HepG2 (cell line): ENCODE measurements at regions not wholly inside any gene's neighbourhood (a gene's known extent, or its start where the extent isn't known, plus 50 kb on each side); places are given as distances from the start of the nearest gene placed in this dataset.

Source experiments
- ATAC-seq: fragments of 200-7000 bp; cut with Tn5 transposase; 3 replicates; pipeline ENCODE4 v1.9.1; 2020; ENCODE audit warnings: mild to moderate bottlenecking, moderate library complexity
- BruUV-seq: library from RNA; stranded (reverse); fragments of 400-500 nt; replicated peaks from 2 replicates; lab custom pipeline; 2021; lab: Mats Ljungman, UMichigan
- CTCF ChIA-PET: fragments of 300-600 bp; formaldehyde crosslinking; extraction: SDS; loops from one replicate; lab custom pipeline; 2021; ENCODE audit warnings: low total read pairs, inconsistent platforms, low intra/inter-chr PET ratio; lab: Yijun Ruan, JAX
- POLR2A ChIA-PET: fragments of 350-600 bp; sonication (Branson Sonifier 250); formaldehyde crosslinking; loops from one replicate; lab custom pipeline; 2020; ENCODE audit warnings: antibody characterized with exemption, inconsistent platforms; lab: Yijun Ruan, JAX
- DNase-seq: peaks from one replicate; pipeline ENCODE4 v3.0.0-alpha.2; 2015; ENCODE audit warnings: low spot score
- FAIRE-seq: peaks from 3 replicates; lab custom pipeline; 2011; peaks lifted over from hg19 to GRCh38; lab: Jason Lieb, UNC
- H2AFZ ChIP-seq: one replicate; pipeline ENCODE4 v1.6.1; 2011; ENCODE audit warnings: low read length, inconsistent platforms
- H3K27ac ChIP-seq: fragments of 300-600 bp; 3 replicates; pipeline ENCODE4 v1.8.0; 2011; ENCODE audit warnings: mixed run types, mild to moderate bottlenecking, mixed read lengths, low read length, inconsistent platforms; ENCODE audit not compliant: insufficient read depth; ENCODE audit errors: extremely low read length
- H3K27me3 ChIP-seq, 2 experiments: fragments of 200-600 bp in 1 of 2; 2 replicates in 1 of 2; 3 replicates in 1 of 2; pipeline versions ENCODE4 v1.6.0 to v1.8.0; 2011; ENCODE audit warnings: low read length in 2 of 2, mild to moderate bottlenecking in 2 of 2, moderate library complexity in 2 of 2, inconsistent platforms in 1 of 2; ENCODE audit not compliant: insufficient read depth in 2 of 2, control insufficient read depth in 1 of 2
- H3K36me3 ChIP-seq, 2 experiments: fragments of 200-600 bp in 1 of 2; replicated peaks in 1 of 2; 2 replicates in 1 of 2; 3 replicates in 1 of 2; pipeline versions ENCODE4 v1.5.1 to v1.8.0; 2011; ENCODE audit warnings: low read length in 2 of 2, inconsistent platforms in 1 of 2; ENCODE audit not compliant: insufficient read depth in 2 of 2, control insufficient read depth in 1 of 2
- H3K4me1 ChIP-seq: 2 replicates; pipeline ENCODE4 v1.5.1; 2012; ENCODE audit warnings: low read length, inconsistent platforms; ENCODE audit not compliant: insufficient read depth
- H3K4me2 ChIP-seq: 2 replicates; pipeline ENCODE4 v1.6.0; 2011; ENCODE audit warnings: low read depth, low read length, inconsistent platforms
- H3K4me3 ChIP-seq, 3 experiments: fragments of 200-600 bp in 1 of 3; sonication (generic), shearing (Covaris generic) in 1 of 3; replicated peaks in 1 of 3; 2 replicates each; pipeline ENCODE4 v1.5.1; 2011 to 2016; ENCODE audit warnings: low read length in 3 of 3, inconsistent platforms in 2 of 3, low read depth in 2 of 3, mild to moderate bottlenecking in 2 of 3, control low read depth in 1 of 3, mixed read lengths in 1 of 3; ENCODE audit not compliant: insufficient read depth in 1 of 3
- H3K79me2 ChIP-seq: one replicate; pipeline ENCODE4 v1.6.1; 2011; ENCODE audit warnings: low read length, inconsistent platforms; ENCODE audit not compliant: insufficient read depth
- H3K9ac ChIP-seq: 2 replicates; pipeline ENCODE4 v1.6.0; 2011; ENCODE audit warnings: mild to moderate bottlenecking, low read depth, low read length, inconsistent platforms; ENCODE audit not compliant: insufficient read depth
- H3K9me3 ChIP-seq: 2 replicates; pipeline ENCODE4 v1.5.1; 2012; ENCODE audit warnings: mild to moderate bottlenecking, low read length
- H4K20me1 ChIP-seq: 2 replicates; pipeline ENCODE4 v1.6.0; 2011; ENCODE audit warnings: inconsistent platforms, mild to moderate bottlenecking, low read length, moderate library complexity; ENCODE audit not compliant: insufficient read depth
- ARNT ChIP-seq: fragments of 450-650 bp; IDR thresholded peaks from 2 replicates; pipeline ENCODE4 v1.6.1; 2017
- KDM1A ChIP-seq: IDR thresholded peaks from 2 replicates; pipeline ENCODE4 v1.6.1; 2016; ENCODE audit warnings: missing compliant biosample characterization
- LCORL ChIP-seq, 2 experiments: fragments of 450-650 bp in 1 of 2; sonication (generic) in 1 of 2; formaldehyde crosslinking in 1 of 2; IDR thresholded peaks; 2 replicates each; pipeline versions ENCODE4 v1.5.0 to v1.6.1; 2017 to 2020; ENCODE audit warnings: antibody characterized with exemption in 1 of 2, missing genetic modification reagents in 1 of 2
- POLR2G ChIP-seq: fragments of 200-400 bp; formaldehyde crosslinking; IDR thresholded peaks from 2 replicates; pipeline ENCODE4 v1.6.1; 2018; ENCODE audit warnings: mild to moderate bottlenecking, low read depth, low read length, moderate library complexity
- TRIM22 ChIP-seq: fragments of 450-650 bp; IDR thresholded peaks from 2 replicates; pipeline ENCODE4 v1.6.1; 2017
- ZFP41 ChIP-seq: sonication (generic); formaldehyde crosslinking; IDR thresholded peaks from 2 replicates; pipeline ENCODE4 v1.4.0; 2020; ENCODE audit warnings: mild to moderate bottlenecking, missing genetic modification reagents, borderline replicate concordance
- ZNF260 ChIP-seq: sonication (generic); formaldehyde crosslinking; IDR thresholded peaks from 2 replicates; pipeline ENCODE4 v1.4.0; 2020; ENCODE audit warnings: missing genetic modification reagents, low read depth, mild to moderate bottlenecking, borderline replicate concordance
- ZNF281 ChIP-seq: sonication (generic); formaldehyde crosslinking; IDR thresholded peaks from 2 replicates; pipeline ENCODE4 v1.4.0; 2020; ENCODE audit warnings: missing genetic modification reagents, borderline replicate concordance
- ZNF318 ChIP-seq: sonication (generic); formaldehyde crosslinking; IDR thresholded peaks from 2 replicates; pipeline ENCODE4 v1.4.0; 2020; ENCODE audit warnings: mild to moderate bottlenecking, missing genetic modification reagents
- ZNF326 ChIP-seq: sonication (generic); formaldehyde crosslinking; IDR thresholded peaks from 2 replicates; pipeline ENCODE4 v1.4.0; 2020; ENCODE audit warnings: missing genetic modification reagents, borderline replicate concordance
- ZNF354B ChIP-seq: sonication (generic); formaldehyde crosslinking; IDR thresholded peaks from 2 replicates; pipeline ENCODE4 v1.8.0; 2022; ENCODE audit warnings: mild to moderate bottlenecking, missing genetic modification reagents
- ZNF496 ChIP-seq: sonication (generic); formaldehyde crosslinking; IDR thresholded peaks from 2 replicates; pipeline ENCODE4 v1.8.1; 2023; ENCODE audit warnings: mild to moderate bottlenecking, moderate library complexity, missing genetic modification reagents; ENCODE audit not compliant: insufficient replicate concordance
- WGBS: methylation state at CpG from one replicate; pipeline ENCODE4 v1.1.6; 2017; ENCODE audit warnings: low lambda C conversion rate; 5-methylcytosine and 5-hydroxymethylcytosine counted together
- in situ Hi-C: cut with HindIII; loops from 2 replicates; pipeline ENCODE4 v1.10.0; 2017; ENCODE audit warnings: low pct_unique_long_range_greater_than_20kb; ENCODE audit not compliant: extremely low pct_ligation_motif_present
- intact Hi-C: fragments of 100-400 bp; cut with micrococcal nuclease; formaldehyde crosslinking; loops from one replicate; pipeline ENCODE4 v1.10.0; 2022; ENCODE audit not compliant: unreplicated experiment

- Histone ChIP-seq H3K4me3 (no peak overlapping the region), H3K4me2 (no peak overlapping the region), H2AFZ (no peak overlapping the region), H3K27ac (no peak overlapping the region), H3K4me1 (no peaks in the 10 kb centered on the region), H4K20me1 (no peaks in the 10 kb centered on the region), H3K36me3 (no peaks in the 10 kb centered on the region), H3K9ac (no peak overlapping the region), H3K79me2 (no peaks in the 10 kb centered on the region), H3K9me3 (no peaks in the 10 kb centered on the region), H3K27me3 (no peaks in the 10 kb centered on the region)
- CTCF ChIA-PET: no interaction called here
- no peak for DNase-seq
- no TSS peak for BruUV-seq
- no peak for ATAC-seq
- POLR2A ChIA-PET: no interaction called here
- FAIRE-seq: no peak
- in situ Hi-C loops: no loop called here
- WGBS: 77% methylated on average over 11 of the region's 12 CpGs
- intact Hi-C loops: no loop called here
- no peak for TF ChIP-seq ZNF318
- no peak for TF ChIP-seq ZNF354B (CRISPR knock-in tag)
- no peak for TF ChIP-seq ARNT
- no peak for TF ChIP-seq POLR2G
- TF ChIP-seq LCORL (IDR thresholded peaks at IDR 0.05): no peak
- no peak for TF ChIP-seq LCORL (CRISPR knock-in tag; IDR thresholded peaks at IDR 0.05)
- TF ChIP-seq ZFP41: no peak
- TF ChIP-seq TRIM22: no peak
- no peak for TF ChIP-seq ZNF260
- TF ChIP-seq ZNF496 (CRISPR knock-in tag): no peak
- no peak for TF ChIP-seq ZNF281 (CRISPR knock-in tag)
- no peak for TF ChIP-seq KDM1A (CRISPR knock-in tag)
- no peak for TF ChIP-seq ZNF326 (CRISPR knock-in tag)
Measured at GRCh38 chr4:37546586-37546985, 139.6 kb downstream of the RELL1 start.
